ENCODE measurements at regions not wholly inside any gene's neighbourhood (a gene's known extent, or its start where the extent isn't known, plus 50 kb on each side); places are given as distances from the start of the nearest gene placed in this dataset.

GRCh38 chr7:84302949-84303348 lies 108.4 kb upstream of the SEMA3A start:
- TF ChIP-seq POLR2A (IDR thresholded peaks at IDR 0.05) (no peak), CTCF (IDR thresholded peaks at IDR 0.05) (no peak)
